ENCODE measurements at regions not wholly inside any gene's neighbourhood (a gene's known extent, or its start where the extent isn't known, plus 50 kb on each side); places are given as distances from the start of the nearest gene placed in this dataset.

GRCh38 chr6:96286503-96286902 is 235.1 kb upstream of the UFL1 start:
- Histone ChIP-seq H3K9me2 (ENCODE audit: insufficient read depth) (0 out of 2 replicates have a peak, but pooled peaks cover 4% of the 10 kb centered on the region), H3K27me3 (ENCODE audit: insufficient read depth) (no peaks in the 10 kb centered on the region), H2AFZ (no peak overlapping the region), H3K4me1 (ENCODE audit: insufficient read depth) (no peaks in the 10 kb centered on the region), H3K27ac (ENCODE audit: low read depth) (no peak overlapping the region), H4K20me1 (replicated peaks; ENCODE audit: insufficient read depth) (no peaks in the 10 kb centered on the region), H3K4me2 (no peak overlapping the region), H3K4me3 (no peak overlapping the region), H3K36me3 (ENCODE audit: insufficient read depth) (no peaks in the 10 kb centered on the region), H3K79me2 (replicated peaks; ENCODE audit: insufficient read depth) (no peaks in the 10 kb centered on the region), H3F3A (replicated peaks; ENCODE audit: low read depth) (no peaks in the 10 kb centered on the region)
- TF ChIP-seq CTCF (conservative IDR thresholded peaks at IDR 0.05; ENCODE audit: low read depth in 2 of 2) (peak; percentile 51 to 63), REST (IDR thresholded peaks at IDR 0.05; ENCODE audit: unreplicated experiment) (no peak), JUNB (IDR thresholded peaks at IDR 0.05; ENCODE audit: unreplicated experiment) (no peak)
- peaks cover 4% of the 10 kb centered on the region for H3K27me3 Mint-ChIP-seq (ENCODE audit: insufficient read depth, low read depth, poor library complexity)
- no peaks in the 10 kb centered on the region for H3K4me1 Mint-ChIP-seq
- ATAC-seq (peak; percentile 65), DNase-seq (ENCODE audit: low spot score) (peak; percentile 31)
- H3K4me3 Mint-ChIP-seq, result no peak overlapping the region
- no peaks in the 10 kb centered on the region; the same call in 2 of the 3 replicates for H3K36me3 Mint-ChIP-seq (ENCODE audit: low read depth)
- H3K27ac Mint-ChIP-seq, result peak overlapping the region; percentile 28; the same call in 1 of the 2 replicates
- no peaks in the 10 kb centered on the region; the same call in 2 of the 3 replicates for H3K9me3 Mint-ChIP-seq

GRCh38 chr6:96299525-96299924 is 222.1 kb upstream of the UFL1 start:
- Histone ChIP-seq H2AFZ (peak overlapping the region; percentile 67; the same call in 1 of the 2 replicates), H3K27ac (ENCODE audit: low read depth) (no peak overlapping the region), H3K4me3 (no peak overlapping the region), H3K9me2 (ENCODE audit: insufficient read depth) (no peaks in the 10 kb centered on the region), H3K36me3 (ENCODE audit: insufficient read depth) (no peaks in the 10 kb centered on the region), H3K27me3 (ENCODE audit: insufficient read depth) (no peaks in the 10 kb centered on the region), H3F3A (replicated peaks; ENCODE audit: low read depth) (no peaks in the 10 kb centered on the region), H3K4me1 (ENCODE audit: insufficient read depth) (no peaks in the 10 kb centered on the region), H3K4me2 (no peak overlapping the region), H4K20me1 (replicated peaks; ENCODE audit: insufficient read depth) (no peaks in the 10 kb centered on the region), H3K79me2 (replicated peaks; ENCODE audit: insufficient read depth) (no peaks in the 10 kb centered on the region)
- H3K9me3 Mint-ChIP-seq, result no peaks in the 10 kb centered on the region
- H3K4me1 Mint-ChIP-seq, result peaks cover 13% of the 10 kb centered on the region
- H3K36me3 Mint-ChIP-seq (ENCODE audit: low read depth), result no peaks in the 10 kb centered on the region
- peaks cover 2% of the 10 kb centered on the region for H3K27me3 Mint-ChIP-seq (ENCODE audit: insufficient read depth, low read depth, poor library complexity)
- DNase-seq (ENCODE audit: low spot score) (no peak), ATAC-seq (no peak)
- no peak overlapping the region for H3K4me3 Mint-ChIP-seq
- H3K27ac Mint-ChIP-seq, result no peak overlapping the region
- TF ChIP-seq CREB1 (CRISPR knock-in tag; IDR thresholded peaks at IDR 0.05; ENCODE audit: low read depth) (no peak), JUNB (IDR thresholded peaks at IDR 0.05; ENCODE audit: unreplicated experiment) (no peak), ZNF462 (CRISPR knock-in tag; IDR thresholded peaks at IDR 0.05) (no peak), ZNF331 (CRISPR knock-in tag; IDR thresholded peaks at IDR 0.05; ENCODE audit: low read depth) (no peak), STAT1 (IDR thresholded peaks at IDR 0.05; ENCODE audit: unreplicated experiment) (no peak), EZH2 (IDR thresholded peaks at IDR 0.05; ENCODE audit: low read depth, unreplicated experiment) (no peak)

Data from GM23338 (cell line).